T-helper 1 cell (primary cell): ENCODE measurements at regions not wholly inside any gene's neighbourhood (a gene's known extent, or its start where the extent isn't known, plus 50 kb on each side); places are given as distances from the start of the nearest gene placed in this dataset.
"Not testable (repeated sequence)": the region's sequence is repeated elsewhere in the genome, so short reads cannot be mapped to it uniquely, and the experiment has no call there.

ENCODE experiments used
- DNase-seq, 5 donors: peaks; one replicate each; pipeline ENCODE4 v3.0.0-alpha.2; 2012 to 2020

- no peak for DNase-seq
Observed at GRCh38 chr9:25255216-25255615, 423.0 kb downstream of the TUSC1 start.

DNA sequence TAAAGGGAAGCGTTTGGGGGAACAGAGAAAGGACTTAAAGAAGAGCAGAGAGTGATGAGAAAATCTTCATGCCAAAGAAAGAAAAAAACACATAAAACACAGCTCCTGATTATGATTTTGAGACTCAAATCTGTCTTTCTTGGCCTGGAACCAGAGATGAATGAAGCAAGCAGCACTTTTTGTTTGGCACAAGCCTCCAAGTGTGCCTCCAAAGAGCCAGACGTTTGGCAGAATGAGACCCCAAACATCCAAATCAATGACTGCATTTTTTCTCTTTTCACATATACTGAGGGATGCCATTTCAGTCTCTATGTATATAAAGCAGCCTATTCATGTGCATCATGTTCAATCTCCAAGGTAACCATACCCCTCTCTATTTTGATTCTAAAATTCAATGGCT is 424.2 kb downstream of the TUSC1 start:
- DNase-seq = no peak

- no peak for DNase-seq
Observed at GRCh38 chr9:25241421-25241820, 436.8 kb downstream of the TUSC1 start.

GRCh38 chr9:25226901-25227686 is 451.1 kb downstream of the TUSC1 start:
- DNase-seq = no peak

GRCh38 chr9:25225938-25226760 is 452.1 kb downstream of the TUSC1 start:
- peak in 1 of 5 donors; percentile 9 for DNase-seq

GRCh38 chr9:25224996-25225395 is 453.2 kb downstream of the TUSC1 start:
- no peak for DNase-seq

DNA sequence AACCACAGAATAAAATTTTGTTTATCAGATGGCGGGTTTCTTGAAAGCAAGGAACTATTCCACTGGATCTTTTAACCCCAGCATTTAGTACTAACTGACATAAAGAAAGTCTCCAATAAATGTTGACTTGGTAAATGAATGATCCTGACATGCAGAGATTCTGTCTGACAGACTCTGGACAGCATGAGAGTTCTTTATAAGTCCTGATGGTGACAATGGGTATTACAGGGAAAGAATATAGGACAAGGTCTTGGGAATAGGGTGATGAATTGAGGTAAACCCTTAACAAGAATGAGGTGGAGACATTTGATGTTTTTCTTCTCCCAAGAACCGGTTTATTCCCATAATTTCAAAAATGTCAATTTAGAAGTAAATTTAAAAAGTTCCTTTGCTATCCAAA is 453.9 kb downstream of the TUSC1 start:
- DNase-seq = no peak

DNA sequence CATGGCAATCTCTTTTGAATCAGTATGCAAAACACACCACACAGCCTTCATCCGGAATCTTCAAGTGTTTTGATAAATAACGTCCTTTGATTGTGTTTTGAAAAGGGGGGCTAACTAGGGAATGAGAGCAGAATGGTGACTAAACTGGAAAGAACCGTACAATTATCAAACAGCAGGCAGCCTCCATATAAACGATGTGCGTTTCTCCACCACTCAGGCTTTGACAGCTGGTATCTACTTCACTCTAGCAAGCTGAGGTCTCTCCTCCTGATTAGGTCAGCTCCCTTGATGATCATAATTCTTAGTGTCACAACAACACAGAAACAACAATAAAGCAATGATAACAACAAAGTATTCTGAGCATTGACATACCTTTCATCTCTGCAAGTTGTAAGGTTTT is 465.9 kb downstream of the TUSC1 start:
- no peak for DNase-seq

DNA sequence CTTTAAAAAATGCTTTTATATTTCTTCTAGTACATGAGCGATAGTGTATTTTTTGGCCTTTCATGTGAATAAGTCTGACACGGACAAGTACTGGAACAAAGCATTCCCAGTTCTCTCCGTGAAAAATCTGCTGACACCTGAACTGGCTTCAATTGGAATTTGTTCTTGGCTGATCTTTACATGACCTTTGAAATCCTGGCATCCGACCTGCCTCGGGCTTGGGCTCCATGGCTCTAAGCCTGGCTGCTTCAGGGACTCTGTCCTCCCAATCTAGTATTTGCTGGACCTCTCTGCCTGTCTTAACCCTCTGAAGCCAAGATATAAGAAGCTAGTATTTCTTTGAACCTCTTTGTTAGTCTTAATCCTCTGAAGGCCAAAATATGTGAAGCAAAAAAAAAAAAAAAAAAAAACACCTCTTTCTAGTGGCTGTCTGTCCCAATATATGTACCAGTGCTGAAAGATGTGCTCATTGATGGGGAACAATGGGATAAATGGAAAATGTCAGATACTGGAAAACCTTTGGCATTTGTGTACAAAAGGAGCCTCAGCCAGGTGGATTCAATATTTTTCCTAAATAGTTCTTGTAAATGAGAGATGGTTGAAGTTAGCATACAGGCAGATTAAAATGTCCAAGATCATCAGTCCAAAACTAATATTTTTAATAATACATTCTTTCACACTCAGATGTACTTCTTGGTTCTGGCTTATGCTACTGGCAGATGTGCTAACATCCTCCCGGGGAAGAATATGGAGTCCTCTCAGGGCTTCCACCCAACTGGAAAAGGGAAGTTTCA is 470.6 kb downstream of the TUSC1 start:
- no peak for DNase-seq

GRCh38 chr9:25206027-25206426 is 472.2 kb downstream of the TUSC1 start:
- no peak for DNase-seq

DNA sequence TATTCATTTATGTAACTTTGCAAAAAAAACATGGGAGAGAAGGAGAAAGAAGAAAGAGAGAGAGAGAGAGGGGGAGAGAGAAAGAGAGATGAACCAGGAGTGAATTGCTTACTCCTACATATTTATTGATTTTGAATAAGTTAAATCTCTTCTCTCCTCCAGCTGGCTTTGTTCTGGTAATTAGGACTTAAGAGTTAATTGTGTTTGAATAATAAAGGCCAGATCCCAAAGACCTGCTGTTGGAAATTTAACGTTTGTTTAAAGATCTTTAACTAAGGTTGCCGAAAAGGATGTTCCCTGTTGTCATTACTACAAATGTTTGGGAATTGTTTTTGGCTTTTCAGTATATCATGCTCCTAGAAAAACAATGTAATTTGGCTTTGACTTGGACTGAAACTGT is 473.0 kb downstream of the TUSC1 start:
- no peak for DNase-seq

DNA sequence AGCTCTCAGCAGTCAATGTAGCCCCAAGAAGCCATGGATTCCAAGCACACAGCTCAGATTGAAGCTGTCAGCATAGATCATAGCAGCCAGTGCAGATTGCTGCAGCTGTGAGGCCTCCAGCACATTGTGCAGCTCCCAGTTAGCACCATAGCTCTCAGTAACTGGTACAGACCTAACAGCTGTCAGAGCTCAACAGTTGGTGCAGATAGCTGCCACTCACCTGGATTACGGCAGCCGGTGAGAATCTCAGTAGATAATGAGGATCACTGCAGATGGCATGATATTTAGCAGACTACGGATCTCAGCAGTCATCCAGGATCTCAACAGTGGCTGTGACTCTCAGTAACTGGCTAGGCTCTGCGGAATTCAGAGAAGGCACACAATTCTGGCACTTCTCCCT is 500.4 kb downstream of the TUSC1 start:
- no peak for DNase-seq

- DNase-seq = no peak
Observed at GRCh38 chr9:25129537-25129936, 548.7 kb downstream of the TUSC1 start.

DNA sequence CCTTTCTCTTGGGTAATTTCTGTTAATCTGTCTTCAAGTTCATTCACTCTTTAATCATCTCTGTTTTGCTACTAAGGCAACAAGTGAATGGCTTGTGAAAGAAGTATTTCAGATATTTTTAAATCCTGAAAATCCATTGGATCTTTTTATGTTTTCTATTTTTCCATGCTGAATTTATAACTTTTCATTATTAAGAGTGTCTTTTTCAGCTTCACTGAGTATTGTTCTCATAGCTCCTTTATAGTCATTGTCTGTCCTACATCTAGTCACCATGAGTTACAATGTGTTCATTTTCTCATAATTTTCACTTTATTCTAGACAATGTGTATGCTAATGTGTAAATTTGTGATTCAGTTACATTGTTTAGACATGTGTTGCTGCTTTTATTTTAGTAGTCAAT is 556.4 kb downstream of the TUSC1 start:
- DNase-seq = no peak

- DNase-seq = no peak
Observed at GRCh38 chr9:25119041-25119440, 559.2 kb downstream of the TUSC1 start.

- DNase-seq = no peak
Observed at GRCh38 chr9:25117791-25118190, 560.5 kb downstream of the TUSC1 start.

DNA sequence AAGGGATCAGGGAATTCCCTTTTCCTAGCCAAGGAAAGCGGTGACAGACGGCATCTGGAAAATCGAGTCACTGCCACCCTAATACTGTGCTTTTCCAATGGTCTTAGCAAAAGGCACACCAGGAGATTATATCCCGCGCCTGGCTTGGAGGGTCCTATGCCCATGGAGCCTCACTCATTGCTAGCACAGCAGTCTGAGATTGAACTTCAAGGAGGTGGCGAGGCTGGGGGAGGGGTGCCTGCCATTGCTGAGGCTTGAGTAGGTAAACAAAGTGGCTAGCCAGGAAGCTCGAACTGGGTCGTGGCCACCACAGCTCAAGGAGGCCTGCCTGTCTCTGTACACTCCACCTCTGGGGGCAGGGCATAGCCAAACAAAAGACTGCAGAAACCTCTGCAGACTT is 556.5 kb upstream of the IZUMO3 start:
- not testable (repeated sequence) for DNase-seq

GRCh38 chr9:25094518-25094917 is 548.8 kb upstream of the IZUMO3 start:
- DNase-seq = no peak

DNA sequence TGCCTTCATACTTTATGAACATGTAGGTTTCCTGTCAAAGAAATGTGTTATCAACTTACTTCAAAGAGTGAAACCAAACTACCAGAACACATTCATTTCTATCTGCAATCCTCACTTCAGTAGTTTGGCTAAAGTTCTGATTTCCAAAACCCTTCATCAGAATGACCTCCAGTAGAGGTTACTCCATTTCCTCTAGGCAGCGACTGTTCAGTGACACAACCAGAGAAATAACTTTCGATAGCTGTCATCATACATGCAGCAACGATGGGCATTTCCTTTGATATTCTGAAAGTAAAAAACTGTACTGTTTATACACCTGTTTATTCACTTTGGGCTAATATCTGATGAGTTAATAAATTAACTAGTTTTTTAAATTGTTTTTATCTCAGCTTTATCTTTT is 532.5 kb upstream of the IZUMO3 start:
- DNase-seq = no peak

- DNase-seq = no peak
Observed at GRCh38 chr9:25048098-25048724, 502.5 kb upstream of the IZUMO3 start.

- not testable (repeated sequence) for DNase-seq
Observed at GRCh38 chr9:25045469-25045868, 499.8 kb upstream of the IZUMO3 start.

GRCh38 chr9:25029743-25030142 is 484.0 kb upstream of the IZUMO3 start:
- no peak for DNase-seq

- no peak for DNase-seq
Observed at GRCh38 chr9:25025686-25026085, 480.0 kb upstream of the IZUMO3 start.
